ENCODE measurements at regions not wholly inside any gene's neighbourhood (a gene's known extent, or its start where the extent isn't known, plus 50 kb on each side); places are given as distances from the start of the nearest gene placed in this dataset.

DNA sequence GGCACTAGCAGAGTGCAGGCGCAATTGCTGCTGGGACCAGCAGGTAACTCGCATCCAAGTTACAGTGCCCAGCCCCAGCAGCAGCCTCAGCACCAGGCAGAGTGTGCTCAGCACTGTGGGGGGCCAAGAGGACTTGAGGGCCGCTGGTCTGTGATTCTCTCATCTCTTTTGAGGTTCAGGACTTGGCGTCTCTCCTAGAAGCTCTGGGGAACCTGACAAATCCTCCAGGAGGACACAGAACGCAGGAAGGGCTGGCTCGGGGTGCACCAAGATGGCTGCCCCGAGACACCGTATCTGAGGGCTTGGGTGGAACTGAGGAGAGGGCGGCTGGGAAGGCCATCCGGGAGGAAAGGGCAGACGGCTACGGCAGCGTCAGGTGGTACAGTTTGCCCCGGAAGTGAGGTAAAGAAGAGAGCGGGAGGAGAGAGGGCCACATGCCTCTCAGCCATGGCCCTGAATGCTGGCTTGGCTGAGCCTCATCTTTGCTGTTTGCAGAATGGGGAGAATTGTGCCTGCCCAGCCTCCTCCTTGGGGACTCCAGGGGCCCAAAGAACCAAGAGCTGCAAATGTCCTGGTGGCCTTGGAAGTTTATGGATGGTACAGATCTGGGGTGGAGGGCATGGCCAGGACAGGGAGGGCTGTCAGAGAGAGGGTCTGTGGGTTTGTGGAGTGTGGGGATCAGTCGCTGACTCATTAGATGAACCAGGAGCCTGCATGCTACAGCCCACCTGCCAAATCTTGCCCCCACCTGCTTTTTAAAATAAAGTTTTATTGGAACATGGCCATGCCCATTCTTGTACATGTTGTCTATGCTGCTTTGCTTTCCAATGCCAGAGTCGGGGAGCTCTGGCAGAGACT, 78.0 kb downstream of the MYEOV start:
- Histone ChIP-seq H3K4me3 (no peak overlapping the region), H3K36me3 (no peaks in the 10 kb centered on the region), H3K27ac (no peak overlapping the region), H3K9me3 (no peaks in the 10 kb centered on the region), H3K27me3 (replicated peaks; ENCODE audit: insufficient read depth) (no peaks in the 10 kb centered on the region), H3K4me1 (replicated peaks) (no peaks in the 10 kb centered on the region)
- no peak for DNase-seq (ENCODE audit: low spot score)
- intact Hi-C loops (cut with DNase I) = no loop called here
- 91% methylated on average over 17 of the region's 17 CpGs for WGBS
- TF ChIP-seq, protein P1, sequence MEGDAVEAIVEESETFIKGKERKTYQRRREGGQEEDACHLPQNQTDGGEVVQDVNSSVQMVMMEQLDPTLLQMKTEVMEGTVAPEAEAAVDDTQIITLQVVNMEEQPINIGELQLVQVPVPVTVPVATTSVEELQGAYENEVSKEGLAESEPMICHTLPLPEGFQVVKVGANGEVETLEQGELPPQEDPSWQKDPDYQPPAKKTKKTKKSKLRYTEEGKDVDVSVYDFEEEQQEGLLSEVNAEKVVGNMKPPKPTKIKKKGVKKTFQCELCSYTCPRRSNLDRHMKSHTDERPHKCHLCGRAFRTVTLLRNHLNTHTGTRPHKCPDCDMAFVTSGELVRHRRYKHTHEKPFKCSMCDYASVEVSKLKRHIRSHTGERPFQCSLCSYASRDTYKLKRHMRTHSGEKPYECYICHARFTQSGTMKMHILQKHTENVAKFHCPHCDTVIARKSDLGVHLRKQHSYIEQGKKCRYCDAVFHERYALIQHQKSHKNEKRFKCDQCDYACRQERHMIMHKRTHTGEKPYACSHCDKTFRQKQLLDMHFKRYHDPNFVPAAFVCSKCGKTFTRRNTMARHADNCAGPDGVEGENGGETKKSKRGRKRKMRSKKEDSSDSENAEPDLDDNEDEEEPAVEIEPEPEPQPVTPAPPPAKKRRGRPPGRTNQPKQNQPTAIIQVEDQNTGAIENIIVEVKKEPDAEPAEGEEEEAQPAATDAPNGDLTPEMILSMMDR (IDR thresholded peaks at IDR 0.05) = no peak

DNA sequence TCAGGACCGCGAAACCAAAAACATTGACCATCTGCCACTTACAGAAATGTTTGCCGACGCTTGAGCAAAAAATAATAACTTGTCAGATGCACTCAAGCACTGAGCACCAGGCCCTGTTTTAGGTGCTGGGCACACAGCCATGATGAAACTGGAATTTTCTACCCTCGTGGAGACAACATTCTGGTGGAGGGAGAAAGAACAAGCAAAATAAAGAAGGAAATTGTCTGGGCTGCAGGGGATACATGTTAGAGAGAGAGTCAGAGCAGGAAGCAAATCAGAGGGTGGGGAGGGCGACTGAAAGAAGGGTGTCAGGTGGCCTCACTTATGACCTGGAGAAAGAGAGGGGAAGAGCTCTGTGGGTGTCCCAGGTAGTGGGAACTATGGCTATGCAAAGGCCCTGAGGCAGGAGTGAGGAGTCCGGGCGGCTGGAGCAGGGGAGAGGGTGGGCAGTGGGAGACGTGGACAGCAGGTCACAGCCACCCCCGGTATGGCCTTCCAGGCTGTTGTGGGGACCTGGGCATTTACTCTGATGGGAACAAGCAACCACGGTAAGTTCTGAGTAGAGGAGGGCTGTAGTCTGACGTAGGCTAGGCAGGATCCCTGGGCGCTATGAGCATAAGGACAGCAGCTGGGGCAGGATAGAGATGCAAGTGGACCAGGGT, 78.8 kb downstream of the MYEOV start:
- TF ChIP-seq POLR2A (IDR thresholded peaks at IDR 0.05) (no peak), POLR2AphosphoS5 (IDR thresholded peaks at IDR 0.05) (no peak)
- TF ChIP-seq, protein P1 (IDR thresholded peaks at IDR 0.05) = no peak
- Histone ChIP-seq H3K4me3 (no peak overlapping the region), H3K36me3 (no peaks in the 10 kb centered on the region), H3K4me1 (replicated peaks) (no peaks in the 10 kb centered on the region), H3K27me3 (replicated peaks; ENCODE audit: insufficient read depth) (no peaks in the 10 kb centered on the region), H3K27ac (no peak overlapping the region), H3K9me3 (no peaks in the 10 kb centered on the region)
- intact Hi-C loops (cut with DNase I) = no loop called here
- DNase-seq (ENCODE audit: low spot score) = no peak
- WGBS = 88% methylated on average over 13 of the region's 13 CpGs

DNA sequence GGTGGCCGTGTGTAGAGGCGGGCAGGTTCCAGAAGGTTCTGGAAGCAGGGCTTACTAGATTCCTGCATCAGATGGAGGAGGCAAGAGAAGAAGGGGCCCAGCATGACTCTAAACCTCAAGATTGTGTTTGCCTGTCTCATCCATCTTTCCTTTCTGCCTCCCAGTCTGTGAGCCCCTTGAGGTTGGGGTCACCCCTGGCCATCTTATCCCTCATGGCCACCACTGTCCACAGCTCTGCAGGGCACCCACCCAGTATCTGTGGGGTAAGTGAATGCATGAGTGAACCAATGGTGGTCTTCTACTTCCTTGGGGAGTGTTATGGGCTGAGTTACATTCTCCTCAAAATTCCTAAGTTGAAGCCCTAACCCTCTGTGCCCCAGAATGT, 79.3 kb downstream of the MYEOV start:
- H3K27me3 ChIP-seq (replicated peaks; ENCODE audit: insufficient read depth) = no peaks in the 10 kb centered on the region
- no peak for DNase-seq (ENCODE audit: low spot score)
- TF ChIP-seq POLR2A (IDR thresholded peaks at IDR 0.05) (no peak), POLR2AphosphoS5 (IDR thresholded peaks at IDR 0.05) (no peak)
- TF ChIP-seq, protein P1 (IDR thresholded peaks at IDR 0.05) = no peak
- no peaks in the 10 kb centered on the region for H3K9me3 ChIP-seq
- H3K36me3 ChIP-seq = no peaks in the 10 kb centered on the region
- no peak overlapping the region for H3K27ac ChIP-seq
- intact Hi-C loops (cut with DNase I) = no loop called here
- 95% methylated on average over 2 of the region's 2 CpGs for WGBS
- H3K4me3 ChIP-seq = no peak overlapping the region
- no peaks in the 10 kb centered on the region for H3K4me1 ChIP-seq (replicated peaks)

DNA sequence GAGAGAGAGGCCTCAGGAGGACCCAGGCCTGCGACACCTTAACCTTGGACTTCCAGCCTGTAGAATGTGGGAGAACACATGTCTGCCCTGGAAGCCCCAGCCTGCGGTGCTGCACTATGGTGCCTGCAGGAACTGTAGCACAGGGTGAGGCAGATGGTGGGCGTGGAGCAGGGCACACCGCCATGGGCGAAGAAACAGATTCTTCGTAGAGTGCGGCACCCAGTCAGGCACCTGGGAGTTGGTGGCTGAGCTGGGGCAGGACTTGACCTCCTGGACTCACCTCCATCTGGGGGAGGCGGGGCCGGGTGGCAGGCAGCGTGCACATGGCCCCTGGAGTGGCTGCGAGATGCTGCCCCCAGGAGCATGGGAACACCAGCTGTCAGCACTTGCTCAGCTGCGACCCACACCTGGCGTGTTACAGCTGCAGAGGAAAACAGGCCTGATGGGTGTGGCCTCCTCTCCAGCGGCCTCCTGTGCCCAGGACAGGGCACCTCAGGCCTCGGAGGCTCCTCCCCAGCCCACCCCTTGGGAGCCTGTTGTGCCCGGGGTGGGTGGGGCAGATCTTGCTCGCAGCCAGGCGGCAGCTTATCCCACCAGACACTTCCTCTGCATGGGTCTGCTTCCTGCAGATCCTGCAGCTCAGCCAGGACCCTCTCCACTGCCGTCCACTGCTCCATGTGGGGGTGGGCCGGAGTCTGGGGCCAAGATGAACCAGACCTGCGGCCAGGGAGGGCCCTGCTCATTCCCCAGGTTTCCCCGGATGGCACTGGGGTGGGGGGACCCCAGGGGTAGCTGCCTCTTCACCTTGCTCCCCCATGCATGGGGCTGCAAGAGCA, 80.4 kb downstream of the MYEOV start:
- TF ChIP-seq, protein P1 (IDR thresholded peaks at IDR 0.05) = no peak
- no peak for TF ChIP-seq POLR2A (IDR thresholded peaks at IDR 0.05)
- TF ChIP-seq POLR2AphosphoS5 (IDR thresholded peaks at IDR 0.05) = no peak
- WGBS = 80% methylated on average over 20 of the region's 22 CpGs
- no peaks in the 10 kb centered on the region for H3K9me3 ChIP-seq
- H3K4me3 ChIP-seq = no peak overlapping the region
- H3K27me3 ChIP-seq (replicated peaks; ENCODE audit: insufficient read depth) = no peaks in the 10 kb centered on the region
- no peak for DNase-seq (ENCODE audit: low spot score)
- intact Hi-C loops (cut with DNase I) = no loop called here
- no peaks in the 10 kb centered on the region for H3K36me3 ChIP-seq
- H3K4me1 ChIP-seq (replicated peaks) = no peaks in the 10 kb centered on the region
- no peak overlapping the region for H3K27ac ChIP-seq

Data from prostate gland (tissue), 2 donors.